IPS-NIHi7 (cell line): ENCODE measurements at regions not wholly inside any gene's neighbourhood (a gene's known extent, or its start where the extent isn't known, plus 50 kb on each side); places are given as distances from the start of the nearest gene placed in this dataset.
"Not testable (repeated sequence)": the region's sequence is repeated elsewhere in the genome, so short reads cannot be mapped to it uniquely, and the experiment has no call there.

ENCODE experiments used
- DNase-seq: peaks from one replicate; pipeline ENCODE4 v3.0.0; 2012; ENCODE audit warnings: mixed read lengths; ENCODE audit errors: extremely low spot score

- no peak for DNase-seq
Observed at GRCh38 chr2:58512878-58513277, 271.8 kb upstream of the FANCL start.

GRCh38 chr2:58508006-58508405, 266.9 kb upstream of the FANCL start:
- DNase-seq = no peak

- no peak for DNase-seq
Observed at GRCh38 chr2:58503918-58504317, 262.8 kb upstream of the FANCL start.

GRCh38 chr2:58502931-58503330, 261.8 kb upstream of the FANCL start:
- DNase-seq = no peak

- DNase-seq = no peak
Observed at GRCh38 chr2:58501371-58502160, 260.4 kb upstream of the FANCL start.

GRCh38 chr2:58497168-58497567, 256.0 kb upstream of the FANCL start:
- DNase-seq = peak; percentile 64

- DNase-seq = no peak
Observed at GRCh38 chr2:58495806-58496205, 254.7 kb upstream of the FANCL start.

- DNase-seq = no peak
Observed at GRCh38 chr2:58494071-58494501, 253.0 kb upstream of the FANCL start.

GRCh38 chr2:58484629-58485028, 243.5 kb upstream of the FANCL start:
- DNase-seq = no peak

GRCh38 chr2:58484221-58484620, 243.1 kb upstream of the FANCL start:
- no peak for DNase-seq

GRCh38 chr2:58483307-58483706, 242.2 kb upstream of the FANCL start:
- no peak for DNase-seq

GRCh38 chr2:58481670-58482069, 240.5 kb upstream of the FANCL start:
- no peak for DNase-seq

- no peak for DNase-seq
Observed at GRCh38 chr2:58480141-58480540, 239.0 kb upstream of the FANCL start.

- peak; percentile 46 for DNase-seq
Observed at GRCh38 chr2:58479535-58480140, 238.5 kb upstream of the FANCL start.

- DNase-seq = no peak
Observed at GRCh38 chr2:58476556-58476955, 235.4 kb upstream of the FANCL start.

GRCh38 chr2:58475756-58476155, 234.6 kb upstream of the FANCL start:
- no peak for DNase-seq

- no peak for DNase-seq
Observed at GRCh38 chr2:58473165-58473564, 232.0 kb upstream of the FANCL start.

GRCh38 chr2:58466804-58467203, 225.7 kb upstream of the FANCL start:
- DNase-seq = no peak

- DNase-seq = not testable (repeated sequence)
Observed at GRCh38 chr2:58466021-58466420, 224.9 kb upstream of the FANCL start.

- no peak for DNase-seq
Observed at GRCh38 chr2:58460670-58461069, 219.5 kb upstream of the FANCL start.

GRCh38 chr2:58449286-58450010, 208.3 kb upstream of the FANCL start:
- peak; percentile 21 for DNase-seq

GRCh38 chr2:58448845-58449244, 207.7 kb upstream of the FANCL start:
- no peak for DNase-seq

- DNase-seq = peak; percentile 81
Observed at GRCh38 chr2:58448065-58448507, 207.0 kb upstream of the FANCL start.
